ENCODE measurements at regions not wholly inside any gene's neighbourhood (a gene's known extent, or its start where the extent isn't known, plus 50 kb on each side); places are given as distances from the start of the nearest gene placed in this dataset.

GRCh38 chr9:1492156-1492555, 442.0 kb downstream of the DMRT2 start:
- no peak for TF ChIP-seq YY1 (IDR thresholded peaks at IDR 0.05; ENCODE audit: insufficient read depth, insufficient read length)
- TF ChIP-seq ZNF274 (IDR thresholded peaks at IDR 0.05; ENCODE audit: low read depth, low read length) = no peak

Data from NT2/D1 (cell line).